Right hindlimb (tissue), 1 donor: ENCODE measurements at regions not wholly inside any gene's neighbourhood (a gene's known extent, or its start where the extent isn't known, plus 50 kb on each side); places are given as distances from the start of the nearest gene placed in this dataset.
"Not testable (repeated sequence)": the region's sequence is repeated elsewhere in the genome, so short reads cannot be mapped to it uniquely, and the experiment has no call there.

Source experiments
- DNase-seq: peaks from one replicate; pipeline ENCODE4 v3.0.0-alpha.2; 2018

DNA sequence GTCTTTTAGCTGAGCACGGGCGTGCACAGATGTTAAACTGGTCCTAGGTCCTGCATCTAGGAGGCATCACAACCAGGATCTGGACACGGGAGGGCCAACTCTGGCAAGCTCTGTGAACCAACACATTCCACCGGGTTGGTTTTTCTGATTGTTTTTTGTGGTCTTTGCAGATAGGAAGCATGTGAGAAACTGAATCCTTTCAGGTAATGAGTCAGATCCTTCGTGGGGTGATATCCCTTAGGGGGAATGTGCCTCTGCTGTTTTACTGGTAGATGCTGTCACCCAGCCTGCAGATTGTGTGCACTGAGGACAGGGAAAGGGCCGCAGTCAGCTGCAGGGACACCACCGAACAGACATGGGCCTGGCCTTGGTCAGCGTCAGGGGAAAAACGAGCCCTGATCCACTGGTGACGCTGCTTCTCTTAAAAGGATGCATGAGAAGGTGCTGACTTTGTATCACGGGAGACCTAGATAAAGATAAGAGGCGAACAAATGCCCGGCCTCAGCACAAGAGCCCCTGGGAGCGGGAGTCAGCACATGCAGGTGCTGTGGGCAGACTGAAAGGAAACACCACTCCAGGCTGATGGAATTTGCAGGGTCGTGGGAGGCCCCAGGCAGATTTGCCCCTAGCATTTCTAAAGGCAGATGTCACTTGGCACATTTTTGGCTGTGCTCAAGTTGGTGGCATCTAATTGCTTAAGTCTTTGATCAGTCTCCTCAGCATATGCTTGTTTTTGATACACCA lies 51.1 kb downstream of the DOP1B start:
- DNase-seq, result no peak

DNA sequence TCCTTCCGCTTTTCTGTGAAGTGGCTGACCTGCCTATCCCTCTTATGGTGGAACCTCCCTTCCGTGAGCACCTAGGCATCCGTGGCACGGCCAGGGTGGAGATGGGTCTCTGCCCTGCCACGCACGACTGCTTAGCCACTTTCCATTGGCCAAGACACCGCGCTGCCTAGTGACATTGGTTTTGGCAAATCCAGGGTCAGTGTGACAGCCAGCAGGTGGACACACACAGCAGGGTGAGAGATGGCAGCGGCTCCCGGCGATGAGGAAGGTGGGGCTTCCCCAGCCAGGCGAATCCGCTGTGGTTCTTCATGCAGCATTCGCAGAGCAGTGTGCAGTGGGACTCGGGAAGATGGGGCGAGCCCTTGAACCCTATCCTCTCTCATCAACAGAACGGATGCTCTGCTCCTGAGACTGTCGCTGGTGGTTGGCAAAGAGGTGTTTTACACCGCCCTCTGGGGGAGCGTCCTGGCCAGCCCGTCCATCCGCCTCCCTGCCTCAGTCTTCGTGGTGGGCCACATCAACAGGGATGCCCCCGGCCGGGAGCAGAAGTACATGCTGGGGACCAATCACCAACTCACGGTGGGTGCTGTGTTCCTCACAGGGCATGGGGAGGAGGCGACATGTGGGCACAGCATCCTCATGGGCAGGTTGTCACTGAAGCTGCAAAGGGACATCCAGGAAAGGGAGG lies 51.8 kb downstream of the DOP1B start:
- no peak for DNase-seq

DNA sequence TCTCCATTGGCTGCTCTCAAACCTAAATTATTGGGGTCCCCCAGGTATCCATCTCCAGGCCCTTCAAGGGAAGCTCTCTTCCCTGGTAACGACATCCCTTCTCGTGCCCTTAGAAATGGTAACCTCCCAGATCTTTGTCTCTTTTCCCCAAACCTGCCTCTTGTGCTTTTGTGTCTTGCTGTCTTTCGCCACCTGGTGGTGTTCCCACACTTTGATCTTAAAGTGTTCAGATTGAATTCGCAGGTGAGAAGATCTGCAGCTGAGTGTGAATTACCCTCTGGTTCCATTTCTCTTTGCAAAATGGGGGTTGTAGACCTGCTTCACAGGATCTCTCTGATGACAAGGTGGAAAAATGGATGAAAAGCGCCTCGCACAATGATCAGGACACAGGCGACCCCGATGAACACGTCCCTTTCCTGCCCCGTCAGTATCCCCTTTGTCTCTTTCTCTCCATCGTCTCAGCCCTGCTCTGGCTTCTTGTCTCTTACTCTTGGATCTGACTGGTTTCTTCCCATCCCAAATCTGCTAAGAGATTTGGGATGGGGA lies 53.1 kb downstream of the DOP1B start:
- no peak for DNase-seq

DNA sequence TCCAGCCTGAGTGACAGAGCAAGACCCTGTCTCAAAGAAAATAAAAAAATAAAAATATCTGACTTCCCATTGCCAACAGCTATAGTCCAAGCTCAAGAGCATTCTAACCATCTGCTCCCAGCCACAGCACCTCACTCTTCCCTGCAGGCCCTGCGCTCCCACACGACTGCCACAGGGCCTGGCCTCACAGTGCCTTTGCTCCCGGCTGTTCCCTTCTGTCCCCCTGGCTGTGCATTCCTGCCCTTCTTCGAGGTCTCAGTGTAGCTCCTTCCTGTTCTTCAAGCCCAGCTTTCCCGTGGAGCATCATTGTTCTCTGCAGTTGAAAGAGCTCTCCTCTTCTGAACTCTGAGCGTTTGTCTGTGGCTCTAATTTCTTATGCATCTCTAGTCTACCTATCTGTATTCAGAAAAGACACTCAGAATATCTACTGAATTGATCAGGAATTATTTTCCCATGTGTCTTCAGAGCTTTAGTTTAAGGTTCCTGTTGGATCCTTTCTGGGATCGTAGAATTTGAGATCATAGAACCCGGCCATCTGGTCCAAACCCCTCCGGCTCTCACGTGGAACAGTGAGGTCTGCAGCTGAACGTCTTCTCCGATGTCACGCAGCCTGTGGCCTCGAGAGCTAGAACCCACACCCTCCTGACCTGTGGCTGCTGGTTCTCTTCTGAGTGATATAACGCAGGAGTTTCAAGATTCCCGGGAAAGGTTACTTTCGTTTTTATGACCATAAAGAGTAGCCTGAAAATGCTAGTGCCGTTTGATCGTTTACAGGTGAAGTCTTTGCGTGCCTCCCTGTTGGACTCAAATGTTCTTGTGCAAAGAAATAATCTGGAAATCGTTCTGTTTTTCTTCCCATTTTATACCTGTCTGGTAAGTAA lies 54.4 kb downstream of the DOP1B start:
- no peak for DNase-seq

DNA sequence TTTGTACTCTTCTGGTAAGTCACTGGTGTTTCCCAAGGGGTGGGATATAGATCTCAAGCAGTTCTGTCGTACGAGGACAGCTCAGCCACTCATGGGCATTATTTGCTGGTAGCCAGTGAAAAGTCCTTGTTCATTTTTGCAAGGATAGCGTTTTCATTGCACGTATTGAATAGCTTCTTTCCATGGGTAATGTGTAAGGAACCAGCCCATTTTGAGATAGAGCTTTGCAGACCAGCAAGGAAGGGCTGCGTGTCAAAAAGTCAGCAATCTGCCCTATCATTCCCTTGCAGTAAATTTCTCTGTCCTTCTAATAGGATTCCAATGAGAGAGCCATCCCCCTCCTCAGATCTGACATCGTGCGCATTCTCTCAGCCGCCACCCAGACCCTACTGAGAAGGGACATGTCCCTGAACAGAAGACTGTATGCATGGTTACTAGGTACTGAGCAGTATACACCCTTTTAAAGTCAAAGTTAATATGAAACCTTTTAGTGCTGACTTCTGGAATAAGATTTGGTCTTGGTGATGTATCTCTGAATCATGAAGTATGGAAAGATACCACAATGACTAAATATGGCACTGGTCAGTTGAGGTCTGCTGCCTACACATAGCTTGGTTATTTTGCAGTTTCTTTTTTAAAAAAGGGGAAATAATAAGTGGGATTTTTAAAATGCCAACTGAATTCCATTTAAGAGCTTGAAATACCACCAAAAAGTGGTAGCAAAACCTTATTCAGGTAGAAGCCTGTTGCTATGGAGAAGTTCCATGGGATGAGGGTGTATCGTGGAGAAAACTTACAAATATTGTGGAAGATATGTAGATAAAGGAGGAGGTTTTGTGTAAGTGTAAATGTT lies 55.3 kb downstream of the DOP1B start:
- no peak for DNase-seq

DNA sequence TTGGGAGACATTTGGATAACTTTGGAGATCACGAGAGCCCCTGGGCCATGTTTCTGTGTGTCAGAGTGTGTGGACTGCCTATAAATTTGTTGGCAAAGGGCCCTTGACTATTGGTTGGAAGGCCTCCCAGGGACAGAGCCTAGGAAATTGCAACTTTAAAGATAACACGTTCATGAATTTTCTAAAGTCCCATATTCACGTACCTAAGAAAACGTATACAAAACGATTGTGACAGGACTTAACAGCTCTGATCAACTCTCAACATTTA lies 55.8 kb downstream of the DOP1B start:
- no peak for DNase-seq

DNA sequence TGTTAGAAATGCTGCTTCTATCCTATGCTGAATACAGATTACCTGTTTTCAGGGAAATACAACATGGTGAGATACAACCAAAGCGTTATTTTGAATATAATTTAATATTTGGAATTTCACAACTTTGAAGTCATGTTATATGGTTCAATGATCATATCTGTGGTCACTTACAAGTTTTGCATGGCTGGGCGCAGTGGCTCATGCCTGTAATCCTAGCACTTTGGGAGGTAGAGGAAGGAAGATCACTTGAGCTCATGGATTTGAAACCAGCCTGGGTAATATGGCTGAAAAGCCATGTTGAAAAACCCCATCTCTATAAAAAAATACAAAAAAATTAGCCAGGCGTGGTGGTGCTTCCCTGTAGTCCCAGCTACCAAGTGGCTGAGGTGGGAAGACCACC lies 57.9 kb downstream of the DOP1B start:
- no peak for DNase-seq

DNA sequence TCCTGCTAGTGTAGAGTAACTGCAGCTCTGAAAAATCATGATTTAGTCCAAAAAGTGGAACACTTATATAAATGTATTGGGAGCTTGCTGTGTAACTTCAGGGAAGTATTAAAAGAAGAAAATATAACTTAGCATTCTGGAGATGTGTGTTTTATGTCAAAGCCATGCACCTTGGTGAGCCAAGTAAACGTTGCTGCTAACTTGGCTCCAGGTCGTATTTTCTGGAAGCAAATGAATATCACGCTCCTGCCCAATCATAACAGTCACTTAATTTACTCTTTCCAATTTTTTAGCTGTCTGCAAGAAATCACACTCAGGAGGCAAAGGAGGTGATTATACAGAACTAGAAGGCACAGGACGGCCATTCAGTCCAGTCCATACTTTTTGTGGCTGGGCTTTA lies 61.1 kb downstream of the DOP1B start:
- no peak for DNase-seq

DNA sequence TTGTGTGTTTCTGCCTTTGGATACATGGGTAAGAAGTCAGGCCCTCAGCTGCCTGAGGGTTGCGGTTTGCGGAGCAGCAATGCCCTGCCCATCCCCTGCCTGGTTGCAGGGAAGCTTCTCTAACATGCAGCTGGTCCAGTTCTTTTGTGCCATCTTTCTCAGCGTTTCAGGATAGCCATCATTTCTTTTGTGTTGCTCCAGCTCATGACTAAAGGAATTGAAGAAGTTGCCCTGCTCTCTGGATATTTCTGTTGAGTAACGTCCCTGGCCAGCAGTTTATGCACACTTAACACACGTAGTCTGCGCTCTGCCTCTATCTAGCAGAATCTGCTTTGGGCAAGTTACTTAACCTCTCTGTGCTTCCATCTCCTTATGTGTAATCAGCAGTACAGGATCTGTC lies 62.1 kb downstream of the DOP1B start:
- no peak for DNase-seq

DNA sequence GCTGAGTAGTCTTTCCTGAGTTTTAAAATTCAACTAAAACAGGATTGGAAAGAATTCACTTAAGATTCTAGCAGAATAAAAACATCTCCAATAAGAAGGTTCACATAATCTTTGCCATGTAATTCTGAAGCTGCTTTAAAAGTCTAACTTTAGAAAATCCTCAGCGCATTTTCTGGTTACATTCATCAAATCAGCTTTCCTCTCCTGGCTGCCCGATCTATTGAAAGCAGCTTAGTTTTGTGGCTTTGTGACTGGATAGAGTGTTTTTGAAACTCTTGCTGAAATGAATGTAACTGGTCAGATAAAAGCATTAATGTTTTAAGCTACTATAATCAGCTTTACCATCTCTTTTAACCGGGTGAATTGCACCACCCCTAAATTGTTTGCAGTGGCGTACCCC lies 66.8 kb downstream of the DOP1B start:
- no peak for DNase-seq

DNA sequence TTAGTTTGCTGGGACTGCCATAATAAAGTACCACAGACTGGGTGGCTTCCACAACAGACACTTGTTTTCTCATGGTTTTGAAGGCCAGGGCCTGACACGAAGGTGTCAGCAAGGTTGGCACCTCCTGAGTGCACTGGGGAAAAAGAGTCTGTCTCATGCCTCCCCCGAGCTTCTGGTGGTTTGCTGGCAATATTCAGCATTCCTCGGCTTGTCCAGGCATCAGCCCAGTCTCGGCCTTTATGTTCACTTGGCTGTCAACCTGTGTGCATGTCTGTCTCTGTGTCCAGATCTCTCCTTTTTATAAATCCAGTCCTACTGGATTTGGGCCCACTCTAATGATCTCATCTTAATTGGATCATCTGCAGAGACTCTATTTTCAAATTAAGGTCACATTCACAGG lies 72.6 kb downstream of the DOP1B start:
- DNase-seq, result no peak

DNA sequence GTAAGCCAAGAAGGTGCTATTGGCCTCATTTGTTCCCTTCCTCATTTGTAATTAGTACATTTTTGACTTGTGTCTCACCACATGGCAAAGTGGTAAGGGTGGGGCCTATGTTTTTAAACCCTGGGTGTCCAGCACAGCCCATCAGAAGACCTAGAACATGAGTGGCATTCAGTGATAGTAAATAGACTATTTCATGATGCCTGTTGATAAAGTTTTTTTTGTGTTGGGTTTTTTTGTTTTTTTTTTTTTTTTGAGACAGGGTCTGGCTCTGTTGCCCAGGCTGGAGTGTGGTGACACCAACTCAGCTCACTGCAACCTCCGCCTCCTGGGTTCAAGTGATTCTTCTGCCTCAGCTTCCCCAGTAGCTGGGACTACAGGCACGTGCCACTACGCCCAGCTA lies 74.8 kb downstream of the DOP1B start:
- DNase-seq, result not testable (repeated sequence)

DNA sequence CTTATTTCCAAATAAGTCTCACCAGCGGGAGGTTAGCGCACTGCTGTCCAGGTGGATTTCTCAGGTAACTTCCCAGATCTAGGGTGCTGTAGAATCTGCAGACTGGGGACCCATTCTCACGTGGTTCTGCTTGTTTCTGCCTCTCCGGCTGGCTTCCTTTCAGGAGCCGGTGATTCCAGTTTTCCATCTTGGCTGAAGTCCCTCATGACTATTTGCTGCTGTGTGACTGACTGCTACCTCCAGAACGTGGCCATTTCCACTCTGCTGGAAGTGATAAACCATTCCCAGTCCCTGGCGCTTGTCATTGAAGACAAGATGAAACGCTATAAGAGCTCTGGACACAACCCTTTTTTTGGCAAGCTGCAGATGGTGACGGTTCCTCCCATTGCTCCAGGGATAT lies 76.0 kb downstream of the DOP1B start:
- no peak for DNase-seq

DNA sequence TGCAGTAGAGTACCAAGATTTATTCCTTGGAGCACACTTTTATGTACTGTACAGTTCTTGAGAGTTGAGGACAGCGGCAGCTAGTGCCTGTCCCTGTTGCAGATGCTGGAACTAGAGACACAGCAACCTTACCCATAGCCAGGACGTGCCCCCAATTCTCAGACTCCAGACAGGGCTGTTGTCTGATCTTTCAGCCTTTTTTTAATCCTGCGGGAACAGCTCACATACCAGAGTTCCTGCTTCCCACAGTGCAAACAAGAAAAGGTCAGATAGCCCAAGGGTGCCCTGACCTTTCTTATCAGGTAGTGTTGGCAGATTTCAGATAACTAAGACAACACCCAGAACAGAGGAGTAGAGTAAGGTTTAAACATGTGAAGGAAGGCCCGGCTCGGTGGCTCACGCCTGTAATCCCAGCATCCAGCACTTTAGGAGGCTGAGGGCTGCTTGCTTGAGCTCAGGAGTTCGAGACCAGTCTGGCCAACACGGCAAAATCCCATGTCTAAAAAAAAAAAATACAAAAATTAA lies 78.5 kb downstream of the DOP1B start:
- no peak for DNase-seq

DNA sequence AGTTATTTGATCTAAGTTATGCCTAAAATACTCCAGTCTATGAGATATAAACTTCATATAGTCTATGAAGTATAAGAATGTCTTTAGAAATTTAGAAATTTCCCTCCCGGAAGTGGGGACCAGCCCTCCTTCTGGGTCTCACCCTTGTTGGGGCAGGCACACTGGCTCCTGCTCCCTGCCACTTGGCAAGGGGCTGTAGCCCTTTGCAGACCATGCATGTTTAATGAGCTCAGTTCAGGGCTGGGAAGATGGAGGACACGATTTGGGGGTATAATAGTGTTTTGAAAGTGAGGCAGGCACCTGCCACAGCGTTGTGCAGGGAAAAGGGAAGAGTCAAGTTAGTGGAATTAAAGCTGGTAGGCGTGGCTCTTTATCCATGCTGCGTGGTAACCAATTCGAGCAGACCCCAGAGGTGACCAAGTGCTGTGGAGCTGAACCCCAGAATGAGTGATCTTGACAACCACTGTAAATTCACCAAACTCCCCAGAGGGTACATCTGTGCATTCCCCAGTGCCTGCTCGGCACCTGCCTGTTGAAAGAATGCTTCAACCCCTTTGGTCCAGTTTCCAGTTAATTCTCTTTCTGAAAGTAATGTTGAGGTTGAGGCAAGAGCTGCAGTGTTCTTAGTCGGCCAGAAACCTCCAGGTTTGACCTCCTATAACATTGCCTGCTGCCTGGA lies 79.6 kb downstream of the DOP1B start:
- no peak for DNase-seq

DNA sequence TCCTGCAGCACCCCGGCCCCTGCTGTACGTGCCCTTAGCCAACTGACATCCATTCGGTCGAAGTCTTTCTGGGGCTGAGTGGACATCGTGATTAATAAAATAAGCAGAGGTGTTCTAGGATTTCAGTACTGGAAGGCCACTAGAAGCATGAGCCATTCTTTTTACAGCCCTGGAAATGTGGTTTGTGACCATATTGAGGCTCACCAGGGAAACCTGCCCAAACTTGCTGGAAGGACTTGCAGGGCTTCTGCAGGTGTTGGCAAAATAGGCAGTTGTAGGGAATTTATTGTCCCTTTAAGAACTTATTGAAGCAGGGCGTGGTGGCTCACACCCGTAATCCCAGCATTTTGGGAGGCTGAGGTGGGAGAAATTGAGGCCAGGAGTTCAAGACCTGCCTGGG lies 80.8 kb downstream of the DOP1B start:
- DNase-seq, result no peak

DNA sequence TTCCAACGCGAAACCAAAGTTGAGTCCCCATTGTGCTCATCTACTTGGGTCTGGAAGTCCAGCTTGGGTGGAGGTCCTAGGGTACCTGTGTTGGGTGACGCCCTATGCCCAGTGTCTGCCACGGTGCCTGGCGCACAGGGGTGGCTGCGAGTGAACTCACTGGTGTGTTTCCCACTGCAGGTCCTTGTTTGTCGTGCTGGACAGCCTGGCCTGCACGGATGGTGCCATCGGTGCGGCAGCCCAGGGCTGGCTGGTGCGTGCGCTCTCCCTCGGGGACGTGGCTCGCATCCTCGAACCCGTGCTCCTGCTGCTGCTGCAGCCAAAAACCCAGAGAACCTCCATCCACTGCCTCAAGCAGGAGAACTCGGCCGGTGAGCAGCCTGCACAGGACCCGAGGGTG lies 80.4 kb upstream of the MORC3 start:
- DNase-seq, result no peak

DNA sequence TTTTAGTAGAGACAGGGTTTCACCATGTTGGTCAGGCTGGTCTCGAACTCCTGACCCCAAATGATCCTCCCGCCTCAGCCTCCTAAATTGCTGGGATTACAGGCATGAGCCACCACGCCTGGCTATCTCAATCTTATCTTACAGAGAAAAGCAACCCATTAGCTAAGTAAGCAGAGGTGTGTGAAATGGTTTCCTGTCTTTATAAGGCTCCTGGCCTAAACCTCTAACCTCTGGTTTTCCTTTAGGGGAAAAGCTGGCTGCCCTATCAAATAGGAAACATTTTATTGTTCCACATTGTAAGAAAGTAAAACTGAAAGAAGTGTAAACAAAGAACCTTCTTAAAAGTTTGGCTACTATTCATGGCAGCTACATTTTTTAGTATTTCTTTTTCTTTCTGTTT lies 78.3 kb upstream of the MORC3 start:
- no peak for DNase-seq

DNA sequence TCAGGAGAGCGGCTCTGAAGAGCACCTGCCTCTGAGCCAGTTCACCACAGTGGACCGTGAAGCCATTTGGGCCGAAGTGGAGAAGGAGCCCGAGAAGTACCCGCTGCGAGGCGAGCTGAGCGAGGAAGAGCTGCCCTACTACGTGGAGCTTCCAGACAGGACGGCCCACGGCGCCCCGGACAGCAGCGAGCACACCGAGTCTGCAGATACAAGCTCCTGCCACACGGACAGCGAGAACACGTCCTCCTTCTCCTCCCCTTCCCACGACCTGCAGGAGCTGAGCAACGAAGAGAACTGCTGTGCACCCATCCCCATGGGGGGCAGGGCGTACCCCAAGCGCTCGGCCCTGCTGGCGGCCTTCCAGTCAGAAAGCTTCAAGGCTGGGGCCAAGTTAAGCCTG lies 74.9 kb upstream of the MORC3 start:
- DNase-seq, result no peak

DNA sequence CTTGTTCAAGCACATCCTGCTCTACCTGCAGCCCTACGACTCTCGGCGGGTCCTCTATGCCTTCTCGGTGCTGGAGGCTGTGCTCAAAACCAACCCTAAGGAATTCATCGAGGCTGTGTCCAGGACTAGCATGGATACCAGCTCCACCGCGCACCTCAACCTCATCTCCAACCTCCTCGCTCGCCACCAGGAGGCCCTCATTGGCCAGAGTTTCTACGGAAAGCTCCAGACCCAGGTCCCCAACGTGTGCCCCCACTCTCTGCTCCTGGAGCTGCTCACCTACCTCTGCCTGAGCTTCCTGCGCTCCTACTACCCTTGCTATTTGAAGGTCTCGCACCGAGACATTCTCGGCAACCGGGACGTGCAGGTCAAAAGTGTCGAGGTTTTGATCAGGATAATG lies 74.3 kb upstream of the MORC3 start:
- no peak for DNase-seq

DNA sequence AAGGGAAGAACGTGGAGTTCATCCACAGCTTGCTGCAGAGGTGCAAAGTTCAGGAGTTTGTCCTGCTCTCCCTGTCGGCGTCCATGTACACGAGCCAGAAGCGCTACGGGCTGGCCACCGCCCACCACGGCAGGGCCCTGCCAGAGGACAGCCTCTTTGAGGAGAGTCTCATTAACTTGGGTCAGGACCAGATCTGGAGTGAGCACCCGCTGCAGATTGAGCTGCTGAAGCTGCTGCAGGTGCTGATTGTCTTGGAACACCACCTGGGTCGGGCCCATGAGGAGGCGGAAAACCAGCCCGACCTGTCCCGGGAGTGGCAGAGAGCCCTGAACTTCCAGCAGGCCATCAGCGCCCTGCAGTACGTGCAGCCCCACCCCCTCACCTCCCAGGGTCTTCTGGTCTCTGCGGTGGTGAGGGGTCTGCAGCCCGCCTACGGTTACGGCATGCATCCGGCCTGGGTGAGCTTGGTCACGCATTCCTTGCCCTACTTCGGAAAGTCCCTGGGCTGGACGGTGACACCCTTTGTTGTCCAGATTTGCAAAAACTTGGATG lies 73.8 kb upstream of the MORC3 start:
- DNase-seq, result peak; percentile 26
